ENCODE measurements at regions not wholly inside any gene's neighbourhood (a gene's known extent, or its start where the extent isn't known, plus 50 kb on each side); places are given as distances from the start of the nearest gene placed in this dataset.

DNA sequence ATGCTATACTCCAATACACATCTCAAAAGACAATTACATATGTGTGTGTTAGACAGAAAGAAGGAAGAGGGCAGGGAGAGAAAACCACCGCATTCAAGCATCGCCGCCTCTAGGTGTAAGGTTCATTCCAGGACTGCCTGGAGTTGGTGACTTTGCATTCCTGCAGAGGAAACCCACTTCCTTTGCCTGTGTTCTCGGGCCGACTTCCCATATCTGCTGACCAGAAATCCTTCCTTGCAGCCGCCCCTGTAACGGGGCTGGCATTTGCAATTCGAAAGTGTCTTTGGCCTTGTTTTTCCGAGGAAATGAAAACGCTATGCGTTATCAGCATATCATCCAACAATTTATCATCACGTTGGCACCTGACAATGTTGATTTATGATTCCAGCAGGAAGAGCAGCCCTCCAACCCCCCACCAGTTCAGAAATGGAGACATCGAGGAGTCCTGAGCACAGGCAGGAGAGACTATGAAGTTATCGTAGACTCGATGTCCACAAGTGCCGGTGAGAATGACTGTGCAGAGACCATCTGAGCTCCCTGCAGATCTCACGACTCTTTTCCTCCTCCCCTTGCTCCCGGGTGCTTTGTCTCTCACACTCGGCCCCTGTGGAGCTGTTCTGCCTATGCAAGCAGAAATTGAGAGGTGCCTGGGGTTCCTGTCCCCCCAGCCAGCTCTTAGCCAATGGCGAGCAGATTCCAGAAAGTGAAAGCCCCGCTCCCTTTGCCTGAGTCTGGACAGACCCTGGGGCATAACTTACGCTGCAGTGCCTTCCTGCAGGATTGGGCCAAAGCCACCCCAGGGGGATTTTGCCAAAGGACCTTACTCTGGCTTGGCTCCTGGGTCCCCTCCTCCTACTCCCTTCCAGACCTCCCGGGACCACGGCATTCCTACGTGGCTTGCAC, 68.9 kb upstream of the FOXK1 start:
- no peak for DNase-seq

DNA sequence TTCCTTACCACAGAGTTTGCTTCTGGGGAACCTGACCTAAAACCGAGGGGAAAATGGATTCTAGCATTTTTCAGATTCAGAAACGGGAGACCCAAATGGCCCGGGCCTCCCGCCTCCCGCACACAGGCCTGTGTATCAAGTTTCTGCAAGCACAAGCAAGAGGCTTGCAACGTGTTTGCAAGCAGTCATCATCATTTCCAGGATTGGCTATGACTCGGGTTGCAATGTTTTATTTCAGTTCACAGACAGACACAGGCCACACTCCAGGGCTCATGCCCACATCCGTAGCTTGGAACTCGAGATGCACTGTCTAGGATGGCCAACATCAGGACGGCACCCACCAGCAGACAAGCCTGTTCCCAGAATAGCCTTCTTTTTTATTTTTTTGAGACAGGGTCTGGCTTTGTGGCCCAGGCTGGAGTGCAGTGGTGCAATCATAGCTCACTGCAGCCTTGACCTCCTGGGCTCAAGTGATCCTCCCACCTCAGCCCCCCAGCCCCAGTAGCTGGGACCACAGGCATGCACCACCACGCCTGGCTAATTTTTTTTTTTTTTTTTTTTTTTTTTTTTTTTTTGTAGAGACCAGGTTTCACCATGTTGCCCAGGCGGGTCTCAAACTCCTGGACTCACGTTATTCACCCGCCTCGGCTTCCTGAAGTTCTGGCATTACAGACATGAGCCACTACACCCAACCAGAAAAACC, 68.1 kb upstream of the FOXK1 start:
- no peak for DNase-seq

DNA sequence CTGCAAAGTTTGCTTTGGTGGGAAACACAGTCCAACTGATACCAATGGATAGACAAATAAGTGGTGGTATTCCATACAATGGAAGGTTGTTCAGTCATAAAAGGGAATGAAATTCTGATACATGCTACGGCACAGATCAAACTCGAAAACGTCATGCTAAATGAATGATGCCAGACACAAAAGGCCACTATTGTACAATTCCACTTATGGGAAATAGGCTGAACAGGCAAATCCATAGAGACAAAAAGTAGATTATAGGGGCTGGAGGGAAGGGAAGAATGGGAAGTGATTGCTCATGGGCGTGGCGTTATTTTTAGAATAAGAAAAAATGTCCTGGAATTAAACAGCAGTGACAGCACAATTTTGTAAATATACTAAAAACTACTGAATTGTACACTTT, 66.0 kb upstream of the FOXK1 start:
- DNase-seq, result no peak

DNA sequence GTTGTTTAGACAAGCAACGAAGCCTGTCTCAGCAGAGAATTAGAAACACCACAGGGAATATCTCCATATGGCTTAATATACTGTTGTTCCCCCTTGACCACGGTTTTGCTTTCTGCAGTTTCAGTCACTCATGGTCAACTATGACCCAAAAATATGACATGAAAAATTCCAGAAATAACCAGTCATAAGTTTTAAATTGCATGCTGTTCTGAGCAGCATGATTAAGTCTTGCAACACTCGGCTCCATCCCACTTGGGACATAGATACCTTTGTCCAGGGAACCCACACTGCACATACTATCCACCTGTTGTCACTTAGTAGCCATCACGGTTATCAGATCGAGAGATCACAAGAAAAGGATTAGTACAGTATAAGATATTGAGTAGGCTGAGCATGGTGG, 60.7 kb upstream of the FOXK1 start:
- DNase-seq, result no peak

DNA sequence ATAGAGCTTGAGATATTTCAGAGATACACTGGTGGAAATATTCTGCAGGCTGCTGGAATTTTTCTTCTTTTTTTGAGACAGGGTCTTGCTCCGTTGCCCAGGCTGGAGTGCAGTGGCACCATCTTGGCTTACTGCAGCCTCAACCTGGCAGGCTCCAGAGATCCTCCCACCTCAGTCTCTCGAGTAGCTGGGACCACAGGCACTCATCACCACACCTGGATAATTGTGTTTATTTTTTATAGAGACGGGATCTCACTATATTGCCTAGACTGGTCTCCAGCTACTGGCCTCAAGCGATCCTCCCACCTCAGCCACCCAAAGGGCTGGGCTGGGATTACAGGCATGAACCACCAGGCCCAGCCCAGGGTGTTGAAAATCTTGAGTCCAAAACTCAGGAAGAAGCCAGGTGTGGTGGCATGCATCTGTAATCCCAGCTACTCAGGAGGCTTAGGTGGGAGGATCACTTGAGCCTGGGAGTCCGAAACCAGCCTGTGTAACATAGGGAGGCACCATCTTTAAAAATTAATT, 55.7 kb upstream of the FOXK1 start:
- DNase-seq, result no peak

DNA sequence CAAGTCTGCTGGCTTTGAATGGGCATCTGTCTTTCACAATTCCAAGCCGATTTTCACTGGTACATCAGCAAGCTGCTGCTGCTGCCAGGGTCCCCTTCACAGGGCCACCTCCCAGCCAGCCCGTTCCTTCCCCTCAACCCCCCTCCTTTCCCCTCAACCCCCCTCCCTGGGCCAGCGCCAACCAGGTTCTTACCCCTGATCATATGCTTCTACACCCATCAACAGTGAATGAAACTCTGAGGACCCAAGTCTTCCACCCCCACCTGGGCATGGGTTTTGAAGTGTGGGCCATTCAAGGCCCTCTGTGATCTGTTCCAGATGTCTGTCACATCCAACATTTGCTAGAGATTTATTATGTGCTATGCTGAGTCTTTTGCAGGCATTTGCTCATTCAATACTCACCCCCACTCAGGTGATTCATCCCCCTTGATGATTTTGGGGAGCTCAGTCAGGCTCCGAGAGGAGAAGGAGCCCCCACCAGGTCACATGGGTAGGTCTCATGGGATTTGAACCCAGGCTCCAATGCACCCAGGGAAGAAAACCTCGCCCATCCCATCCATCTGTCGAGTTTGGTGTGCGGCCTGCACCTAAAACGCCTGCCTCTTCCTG, 52.7 kb upstream of the FOXK1 start:
- no peak for DNase-seq

DNA sequence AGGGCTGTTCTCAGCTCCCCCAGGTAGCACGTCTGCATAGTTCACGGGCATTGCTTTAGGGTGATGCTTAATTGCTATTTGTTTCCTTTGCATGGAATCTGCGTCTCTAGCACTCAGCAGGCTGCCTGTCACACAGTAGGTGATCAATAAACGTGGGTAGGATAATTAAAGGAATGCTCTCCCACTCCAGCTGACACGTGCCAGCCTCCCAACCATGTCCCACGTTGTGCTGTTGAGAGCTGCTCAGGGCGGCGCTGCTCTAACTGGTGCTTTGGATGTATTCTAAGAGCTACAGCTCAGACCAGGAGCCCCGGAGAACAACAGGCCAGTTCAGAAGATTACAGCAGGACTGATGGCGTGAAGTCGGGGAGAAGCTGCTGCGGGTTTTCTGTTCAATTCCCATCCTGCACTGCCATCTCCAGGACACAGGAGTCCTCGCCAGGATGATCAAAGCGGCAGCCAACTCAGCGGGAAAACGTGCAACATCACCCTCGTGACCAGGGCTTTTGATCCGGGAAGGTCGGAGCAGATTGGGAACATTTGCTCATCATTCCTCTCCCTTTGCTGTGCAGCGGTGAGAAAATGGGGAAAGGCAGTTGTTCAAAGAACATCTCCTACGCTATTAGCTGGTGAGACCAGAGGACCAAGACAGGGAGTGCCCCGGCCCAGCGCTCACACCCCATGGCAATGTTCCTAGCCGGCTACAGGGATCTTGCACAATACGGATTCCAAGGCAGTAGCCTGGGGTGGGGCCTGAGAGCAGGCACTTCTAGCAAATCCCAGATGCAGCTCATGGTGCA, 50.5 kb upstream of the FOXK1 start:
- DNase-seq, result peak; percentile 81

Measured in renal pelvis (tissue), 1 donor.